HEK293 (cell line): ENCODE measurements at regions not wholly inside any gene's neighbourhood (a gene's known extent, or its start where the extent isn't known, plus 50 kb on each side); places are given as distances from the start of the nearest gene placed in this dataset.

Experiments used
- CTCF ChIA-PET: fragments of 350-600 bp; formaldehyde crosslinking; extraction: SDS; loops from one replicate; lab custom pipeline; 2021; ENCODE audit warnings: antibody characterized with exemption; lab: Yijun Ruan, JAX
- POLR2A ChIA-PET: fragments of 300-600 bp; formaldehyde crosslinking; extraction: SDS; loops from one replicate; lab custom pipeline; 2020; ENCODE audit warnings: antibody characterized with exemption, inconsistent platforms; lab: Yijun Ruan, JAX
- H3K27ac ChIP-seq: fragments of 200-500 bp; sonication (Bioruptor generic); 2 replicates; pipeline ENCODE4 v1.5.1; 2014; ENCODE audit warnings: low read depth, low read length, control low read depth, inconsistent platforms; ENCODE audit errors: extremely low read depth
- H3K36me3 ChIP-seq, 2 experiments: fragments of 200-500 bp in 1 of 2; sonication (Bioruptor generic) in 1 of 2; 1 replicate in 1 of 2; 2 replicates in 1 of 2; pipeline ENCODE4 v1.5.1; 2014 to 2017; ENCODE audit warnings: inconsistent platforms in 2 of 2, low read length in 2 of 2; ENCODE audit not compliant: control insufficient read depth in 2 of 2, insufficient read depth in 1 of 2
- H3K4me1 ChIP-seq: fragments of 200-500 bp; sonication (Bioruptor generic); 2 replicates; pipeline ENCODE4 v1.5.1; 2014; ENCODE audit warnings: mild to moderate bottlenecking, low read length, inconsistent platforms; ENCODE audit not compliant: control insufficient read depth, insufficient read depth
- H3K4me3 ChIP-seq: 2 replicates; pipeline ENCODE4 v1.5.1; 2011; ENCODE audit warnings: low read depth, mild to moderate bottlenecking, control low read depth, low read length, moderate library complexity
- H3K9me3 ChIP-seq: fragments of 200-500 bp; sonication (Bioruptor generic); 2 replicates; pipeline ENCODE4 v1.5.1; 2014; ENCODE audit warnings: low read depth, low read length, inconsistent platforms; ENCODE audit not compliant: control insufficient read depth, insufficient read depth
- PRDM1 ChIP-seq: fragments of 450-650 bp; formaldehyde crosslinking; IDR thresholded peaks from 2 replicates; pipeline ENCODE4; 2016; ENCODE audit warnings: missing biosample characterization, missing genetic modification characterization
- TRIM28 ChIP-seq: IDR thresholded peaks from 2 replicates; pipeline ENCODE4 v1.6.1; 2011; ENCODE audit warnings: low read length, control low read depth, borderline replicate concordance
- ZNF121 ChIP-seq: fragments of 450-650 bp; formaldehyde crosslinking; IDR thresholded peaks from 2 replicates; pipeline ENCODE4 v1.5.1; 2016; ENCODE audit warnings: missing biosample characterization, missing genetic modification characterization
- ZNF221 ChIP-seq: fragments of 450-650 bp; formaldehyde crosslinking; IDR thresholded peaks from 2 replicates; pipeline ENCODE4 v1.5.1; 2017; ENCODE audit warnings: missing biosample characterization, missing genetic modification characterization, borderline replicate concordance
- ZNF394 ChIP-seq: fragments of 450-650 bp; formaldehyde crosslinking; IDR thresholded peaks from 2 replicates; pipeline ENCODE4 v1.5.1; 2016; ENCODE audit warnings: missing biosample characterization, missing genetic modification characterization, mild to moderate bottlenecking, moderate library complexity, borderline replicate concordance
- ZNF416 ChIP-seq: fragments of 450-650 bp; formaldehyde crosslinking; IDR thresholded peaks from 2 replicates; pipeline ENCODE4 v1.5.1; 2016; ENCODE audit warnings: missing biosample characterization, missing genetic modification characterization
- ZNF544 ChIP-seq: fragments of 450-650 bp; formaldehyde crosslinking; IDR thresholded peaks from 2 replicates; pipeline ENCODE4 v1.5.0; 2017; ENCODE audit warnings: missing biosample characterization, missing genetic modification characterization
- ZNF558 ChIP-seq: fragments of 450-650 bp; formaldehyde crosslinking; IDR thresholded peaks from 2 replicates; pipeline ENCODE4 v1.5.1; 2016; ENCODE audit warnings: missing biosample characterization, missing genetic modification characterization
- ZNF571 ChIP-seq: fragments of 450-650 bp; formaldehyde crosslinking; IDR thresholded peaks from 2 replicates; pipeline ENCODE4 v1.5.0; 2017; ENCODE audit warnings: missing biosample characterization, missing genetic modification characterization
- ZNF585B ChIP-seq: fragments of 450-650 bp; formaldehyde crosslinking; IDR thresholded peaks from 2 replicates; pipeline ENCODE4 v1.5.1; 2016; ENCODE audit warnings: missing biosample characterization, missing genetic modification characterization
- TF ChIP-seq, protein P1 (sequence below): fragments of 450-650 bp; formaldehyde crosslinking; conservative IDR thresholded peaks from 2 replicates; pipeline ENCODE4 v1.5.1; 2016; ENCODE audit warnings: low read depth, missing biosample characterization, missing genetic modification characterization
- TF ChIP-seq, protein P2 (sequence below): fragments of 450-650 bp; formaldehyde crosslinking; IDR thresholded peaks from 2 replicates; pipeline ENCODE4 v1.5.1; 2017; ENCODE audit warnings: missing biosample characterization, missing genetic modification characterization
- TF ChIP-seq, protein P3 (sequence below): fragments of 450-650 bp; formaldehyde crosslinking; IDR thresholded peaks from 2 replicates; pipeline ENCODE4 v1.5.1; 2016; ENCODE audit warnings: missing biosample characterization, missing genetic modification characterization

DNA sequence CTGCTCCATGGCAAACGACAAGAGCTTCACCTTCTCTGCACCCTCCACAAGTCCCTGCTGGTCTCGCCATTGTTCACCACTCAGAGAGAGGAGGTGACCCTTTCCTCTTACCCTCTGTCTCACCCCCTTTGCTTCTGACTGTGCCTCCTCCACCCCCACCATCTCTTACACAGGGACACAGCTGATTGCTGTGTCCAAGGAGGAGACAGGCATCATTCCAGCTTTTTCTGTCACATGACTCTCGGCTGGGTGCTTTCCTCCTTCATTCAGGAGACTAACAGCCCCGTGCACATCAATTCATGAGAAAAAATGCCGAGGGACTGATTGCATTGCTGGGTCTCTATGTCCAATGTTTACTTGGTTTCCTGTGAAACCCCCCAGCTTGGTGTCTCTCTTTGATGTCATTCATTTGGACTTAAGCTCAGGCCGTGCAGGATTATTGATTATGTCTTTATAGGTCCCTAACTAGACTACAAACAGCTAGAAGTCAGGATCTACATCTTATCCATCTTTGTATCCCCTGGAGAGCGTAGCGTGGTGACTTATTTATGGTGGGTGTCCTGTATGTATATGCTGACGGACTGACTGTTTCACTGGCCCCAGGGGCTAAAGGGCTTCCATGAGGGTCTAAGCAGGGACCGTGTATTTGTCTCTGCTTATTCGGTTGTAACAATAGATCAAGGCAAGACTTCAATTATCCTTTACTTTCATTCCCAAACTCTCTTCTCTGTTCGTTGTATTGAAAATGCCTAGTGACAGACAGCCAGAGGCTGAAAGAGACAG lies 82.2 kb upstream of the CDH13 start:
- TF ChIP-seq PRDM1 (tag by site-specific recombination): no peak
- no peak for TF ChIP-seq ZNF394 (tag by site-specific recombination)
- TF ChIP-seq ZNF221 (tag by site-specific recombination): no peak
- TF ChIP-seq, protein P1, sequence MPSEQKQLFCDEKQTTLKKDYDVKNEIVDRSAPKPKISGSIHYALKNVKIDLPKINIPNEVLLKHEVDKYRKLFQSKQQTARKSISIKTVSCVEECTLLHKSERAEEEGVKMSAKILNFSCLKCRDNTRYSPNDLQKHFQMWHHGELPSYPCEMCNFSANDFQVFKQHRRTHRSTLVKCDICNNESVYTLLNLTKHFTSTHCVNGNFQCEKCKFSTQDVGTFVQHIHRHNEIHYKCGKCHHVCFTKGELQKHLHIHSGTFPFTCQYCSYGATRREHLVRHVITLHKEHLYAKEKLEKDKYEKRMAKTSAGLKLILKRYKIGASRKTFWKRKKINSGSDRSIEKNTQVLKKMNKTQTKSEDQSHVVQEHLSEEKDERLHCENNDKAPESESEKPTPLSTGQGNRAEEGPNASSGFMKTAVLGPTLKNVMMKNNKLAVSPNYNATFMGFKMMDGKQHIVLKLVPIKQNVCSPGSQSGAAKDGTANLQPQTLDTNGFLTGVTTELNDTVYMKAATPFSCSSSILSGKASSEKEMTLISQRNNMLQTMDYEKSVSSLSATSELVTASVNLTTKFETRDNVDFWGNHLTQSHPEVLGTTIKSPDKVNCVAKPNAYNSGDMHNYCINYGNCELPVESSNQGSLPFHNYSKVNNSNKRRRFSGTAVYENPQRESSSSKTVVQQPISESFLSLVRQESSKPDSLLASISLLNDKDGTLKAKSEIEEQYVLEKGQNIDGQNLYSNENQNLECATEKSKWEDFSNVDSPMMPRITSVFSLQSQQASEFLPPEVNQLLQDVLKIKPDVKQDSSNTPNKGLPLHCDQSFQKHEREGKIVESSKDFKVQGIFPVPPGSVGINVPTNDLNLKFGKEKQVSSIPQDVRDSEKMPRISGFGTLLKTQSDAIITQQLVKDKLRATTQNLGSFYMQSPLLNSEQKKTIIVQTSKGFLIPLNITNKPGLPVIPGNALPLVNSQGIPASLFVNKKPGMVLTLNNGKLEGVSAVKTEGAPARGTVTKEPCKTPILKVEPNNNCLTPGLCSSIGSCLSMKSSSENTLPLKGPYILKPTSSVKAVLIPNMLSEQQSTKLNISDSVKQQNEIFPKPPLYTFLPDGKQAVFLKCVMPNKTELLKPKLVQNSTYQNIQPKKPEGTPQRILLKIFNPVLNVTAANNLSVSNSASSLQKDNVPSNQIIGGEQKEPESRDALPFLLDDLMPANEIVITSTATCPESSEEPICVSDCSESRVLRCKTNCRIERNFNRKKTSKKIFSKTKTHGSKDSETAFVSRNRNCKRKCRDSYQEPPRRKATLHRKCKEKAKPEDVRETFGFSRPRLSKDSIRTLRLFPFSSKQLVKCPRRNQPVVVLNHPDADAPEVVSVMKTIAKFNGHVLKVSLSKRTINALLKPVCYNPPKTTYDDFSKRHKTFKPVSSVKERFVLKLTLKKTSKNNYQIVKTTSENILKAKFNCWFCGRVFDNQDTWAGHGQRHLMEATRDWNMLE (tag by site-specific recombination): no peak
- no peak for TF ChIP-seq ZNF585B (tag by site-specific recombination)
- TF ChIP-seq ZNF416 (tag by site-specific recombination): no peak
- TF ChIP-seq, protein P2, sequence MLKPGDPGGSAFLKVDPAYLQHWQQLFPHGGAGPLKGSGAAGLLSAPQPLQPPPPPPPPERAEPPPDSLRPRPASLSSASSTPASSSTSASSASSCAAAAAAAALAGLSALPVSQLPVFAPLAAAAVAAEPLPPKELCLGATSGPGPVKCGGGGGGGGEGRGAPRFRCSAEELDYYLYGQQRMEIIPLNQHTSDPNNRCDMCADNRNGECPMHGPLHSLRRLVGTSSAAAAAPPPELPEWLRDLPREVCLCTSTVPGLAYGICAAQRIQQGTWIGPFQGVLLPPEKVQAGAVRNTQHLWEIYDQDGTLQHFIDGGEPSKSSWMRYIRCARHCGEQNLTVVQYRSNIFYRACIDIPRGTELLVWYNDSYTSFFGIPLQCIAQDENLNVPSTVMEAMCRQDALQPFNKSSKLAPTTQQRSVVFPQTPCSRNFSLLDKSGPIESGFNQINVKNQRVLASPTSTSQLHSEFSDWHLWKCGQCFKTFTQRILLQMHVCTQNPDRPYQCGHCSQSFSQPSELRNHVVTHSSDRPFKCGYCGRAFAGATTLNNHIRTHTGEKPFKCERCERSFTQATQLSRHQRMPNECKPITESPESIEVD: no peak
- no peak for TF ChIP-seq ZNF558
- CTCF ChIA-PET: no interaction called here
- H3K4me1 ChIP-seq: no peaks in the 10 kb centered on the region
- no peak overlapping the region for H3K4me3 ChIP-seq
- H3K9me3 ChIP-seq: no peaks in the 10 kb centered on the region
- H3K36me3 ChIP-seq: no peaks in the 10 kb centered on the region
- POLR2A ChIA-PET: no interaction called here
- no peak overlapping the region for H3K27ac ChIP-seq

DNA sequence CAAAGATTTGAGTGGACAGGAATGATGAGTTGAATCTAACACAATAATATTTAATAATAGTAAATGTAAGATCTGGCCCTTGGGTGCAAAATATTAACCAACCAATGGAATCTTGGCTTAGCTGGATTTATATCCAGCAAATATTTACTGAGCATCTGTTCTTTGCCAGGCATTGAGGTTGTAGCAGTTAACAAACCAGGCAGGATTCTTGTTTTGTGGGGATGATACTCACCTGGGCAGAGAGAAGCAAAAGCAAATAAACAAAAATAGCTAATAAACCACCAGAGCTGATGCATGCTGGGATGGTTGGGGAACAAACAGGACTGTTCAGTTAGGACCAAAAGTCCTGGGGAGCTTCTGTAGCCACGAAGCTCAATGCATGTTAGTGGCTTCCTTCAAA lies 84.1 kb upstream of the CDH13 start:
- Histone ChIP-seq H3K9me3 (no peaks in the 10 kb centered on the region; the same call in 1 of the 2 replicates), H3K4me1 (no peaks in the 10 kb centered on the region), H3K36me3 (no peaks in the 10 kb centered on the region), H3K4me3 (no peak overlapping the region), H3K27ac (no peak overlapping the region)
- ChIA-PET CTCF (no interaction called here), POLR2A (no interaction called here)
- TF ChIP-seq TRIM28 (no peak), ZNF544 (tag by site-specific recombination) (no peak), ZNF571 (tag by site-specific recombination) (no peak), ZNF121 (tag by site-specific recombination) (no peak)
- TF ChIP-seq, protein P3, sequence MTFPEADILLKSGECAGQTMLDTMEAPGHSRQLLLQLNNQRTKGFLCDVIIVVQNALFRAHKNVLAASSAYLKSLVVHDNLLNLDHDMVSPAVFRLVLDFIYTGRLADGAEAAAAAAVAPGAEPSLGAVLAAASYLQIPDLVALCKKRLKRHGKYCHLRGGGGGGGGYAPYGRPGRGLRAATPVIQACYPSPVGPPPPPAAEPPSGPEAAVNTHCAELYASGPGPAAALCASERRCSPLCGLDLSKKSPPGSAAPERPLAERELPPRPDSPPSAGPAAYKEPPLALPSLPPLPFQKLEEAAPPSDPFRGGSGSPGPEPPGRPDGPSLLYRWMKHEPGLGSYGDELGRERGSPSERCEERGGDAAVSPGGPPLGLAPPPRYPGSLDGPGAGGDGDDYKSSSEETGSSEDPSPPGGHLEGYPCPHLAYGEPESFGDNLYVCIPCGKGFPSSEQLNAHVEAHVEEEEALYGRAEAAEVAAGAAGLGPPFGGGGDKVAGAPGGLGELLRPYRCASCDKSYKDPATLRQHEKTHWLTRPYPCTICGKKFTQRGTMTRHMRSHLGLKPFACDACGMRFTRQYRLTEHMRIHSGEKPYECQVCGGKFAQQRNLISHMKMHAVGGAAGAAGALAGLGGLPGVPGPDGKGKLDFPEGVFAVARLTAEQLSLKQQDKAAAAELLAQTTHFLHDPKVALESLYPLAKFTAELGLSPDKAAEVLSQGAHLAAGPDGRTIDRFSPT (tag by site-specific recombination): no peak
- TF ChIP-seq, all 188 proteins: peak for 0
